ENCODE measurements at regions not wholly inside any gene's neighbourhood (a gene's known extent, or its start where the extent isn't known, plus 50 kb on each side); places are given as distances from the start of the nearest gene placed in this dataset.

DNA sequence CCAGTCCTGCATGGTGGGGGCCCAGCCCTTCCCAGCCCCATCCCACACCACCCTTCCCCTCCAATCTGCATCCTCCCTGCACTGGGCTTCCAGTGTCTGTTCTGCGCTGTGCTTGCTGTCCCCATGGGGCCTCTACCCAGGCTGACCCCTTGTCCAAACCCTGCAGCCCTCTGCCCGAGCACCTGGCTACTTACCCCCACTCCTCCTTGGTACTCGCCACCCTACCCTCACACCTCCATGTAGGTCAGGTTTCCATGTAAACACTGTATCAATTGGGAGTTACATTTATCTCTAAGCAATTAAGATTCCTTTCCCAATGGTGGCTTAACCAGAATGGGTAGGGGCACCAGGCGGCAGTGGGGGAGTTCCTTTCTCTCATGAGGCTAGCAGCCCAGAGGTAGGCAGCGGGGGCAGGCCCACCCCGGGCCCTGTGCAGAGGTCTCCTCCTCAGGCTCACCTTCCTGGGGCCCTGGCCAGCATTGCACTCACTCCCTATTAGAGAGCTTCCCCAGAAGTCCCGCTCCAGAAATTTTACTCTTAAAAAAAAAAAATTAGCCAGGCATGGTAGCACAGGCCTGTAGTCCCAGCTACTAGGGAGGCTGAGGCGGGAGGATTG lies 76.6 kb upstream of the CCND2 start:
- TF ChIP-seq, protein P1, sequence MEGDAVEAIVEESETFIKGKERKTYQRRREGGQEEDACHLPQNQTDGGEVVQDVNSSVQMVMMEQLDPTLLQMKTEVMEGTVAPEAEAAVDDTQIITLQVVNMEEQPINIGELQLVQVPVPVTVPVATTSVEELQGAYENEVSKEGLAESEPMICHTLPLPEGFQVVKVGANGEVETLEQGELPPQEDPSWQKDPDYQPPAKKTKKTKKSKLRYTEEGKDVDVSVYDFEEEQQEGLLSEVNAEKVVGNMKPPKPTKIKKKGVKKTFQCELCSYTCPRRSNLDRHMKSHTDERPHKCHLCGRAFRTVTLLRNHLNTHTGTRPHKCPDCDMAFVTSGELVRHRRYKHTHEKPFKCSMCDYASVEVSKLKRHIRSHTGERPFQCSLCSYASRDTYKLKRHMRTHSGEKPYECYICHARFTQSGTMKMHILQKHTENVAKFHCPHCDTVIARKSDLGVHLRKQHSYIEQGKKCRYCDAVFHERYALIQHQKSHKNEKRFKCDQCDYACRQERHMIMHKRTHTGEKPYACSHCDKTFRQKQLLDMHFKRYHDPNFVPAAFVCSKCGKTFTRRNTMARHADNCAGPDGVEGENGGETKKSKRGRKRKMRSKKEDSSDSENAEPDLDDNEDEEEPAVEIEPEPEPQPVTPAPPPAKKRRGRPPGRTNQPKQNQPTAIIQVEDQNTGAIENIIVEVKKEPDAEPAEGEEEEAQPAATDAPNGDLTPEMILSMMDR (conservative IDR thresholded peaks at IDR 0.05) = no peak
- TF ChIP-seq ZFX (IDR thresholded peaks at IDR 0.05) = no peak

All from C4-2B (cell line).